Left colon (tissue), 2 donors: ENCODE measurements at regions not wholly inside any gene's neighbourhood (a gene's known extent, or its start where the extent isn't known, plus 50 kb on each side); places are given as distances from the start of the nearest gene placed in this dataset.

Source experiments
- ATAC-seq: fragments of 200-7000 bp; cut with Tn5 transposase; one replicate; pipeline ENCODE4 v1.9.1; 2020; ENCODE audit warnings: mild to moderate bottlenecking, moderate library complexity
- DNase-seq, 2 donors: peaks; one replicate each; pipeline ENCODE4 v3.0.0-alpha.2; 2020
- intact Hi-C, 2 donors: fragments of 100-400 bp; cut with DNase I in 1 of 2; cut with micrococcal nuclease in 1 of 2; formaldehyde crosslinking; loops; one replicate each; pipeline versions ENCODE4 v1.11.2 to v1.14.0; 2022; cut with DNase I, micrococcal nuclease
- donor health status: DM: no; HTN: no; CAD: no.
- donor health status: DM: yes; HTN: yes; CAD: no.

- intact Hi-C loops: no loop called here
- DNase-seq: no peak
- ATAC-seq: no peak
These were observed 73.7 kb downstream of the SERPINA3 start for GRCh38 chr14:94685681-94686485.

GRCh38 chr14:94685166-94685581, 73.0 kb downstream of the SERPINA3 start:
- intact Hi-C loops: no loop called here
- no peak for ATAC-seq
- DNase-seq: no peak

- ATAC-seq (no peak), DNase-seq (no peak)
- intact Hi-C loops: loop anchor here in 1 of 2 donors (5.0 kb wide), 1 partner anchor 750 kb away; no protein-coding TSS in a partner anchor
These were observed 70.5 kb downstream of the SERPINA3 start for GRCh38 chr14:94682736-94683135.

- ATAC-seq: no peak
- intact Hi-C loops: loop anchor here in 1 of 2 donors (5.0 kb wide), 1 partner anchor 750 kb away; no protein-coding TSS in a partner anchor
- no peak for DNase-seq
These were observed 69.9 kb downstream of the SERPINA3 start for GRCh38 chr14:94682061-94682516.

GRCh38 chr14:94681300-94682060, 69.3 kb downstream of the SERPINA3 start:
- DNase-seq (peak in 1 of 2 donors; percentile 17), ATAC-seq (peak; percentile 82)
- intact Hi-C loops: loop anchor here in 1 of 2 donors (5.0 kb wide), 1 partner anchor 751 kb away; no protein-coding TSS in a partner anchor

GRCh38 chr14:94680862-94681288, 68.7 kb downstream of the SERPINA3 start:
- no peak for DNase-seq
- peak; percentile 52 for ATAC-seq
- intact Hi-C loops: loop anchor here in 1 of 2 donors (5.0 kb wide), 1 partner anchor 751 kb away; no protein-coding TSS in a partner anchor

GRCh38 chr14:94679937-94680861, 68.0 kb downstream of the SERPINA3 start:
- ATAC-seq: peak; percentile 41
- intact Hi-C loops: loop anchor here in 1 of 2 donors (5.0 kb wide), 1 partner anchor 752 kb away; no protein-coding TSS in a partner anchor

GRCh38 chr14:94679106-94679810, 67.1 kb downstream of the SERPINA3 start:
- DNase-seq (no peak), ATAC-seq (no peak)
- intact Hi-C loops: no loop called here

More at GRCh38 chr14:94679937-94680861, 68.0 kb downstream of the SERPINA3 start:
- no peak for DNase-seq

- DNase-seq (no peak), ATAC-seq (no peak)
- intact Hi-C loops: no loop called here
These were observed 65.6 kb downstream of the SERPINA3 start for GRCh38 chr14:94677747-94678146.

GRCh38 chr14:94677213-94677612, 65.0 kb downstream of the SERPINA3 start:
- intact Hi-C loops: no loop called here
- no peak for DNase-seq
- no peak for ATAC-seq

GRCh38 chr14:94676495-94677185, 64.4 kb downstream of the SERPINA3 start:
- ATAC-seq: no peak
- intact Hi-C loops: no loop called here
- no peak for DNase-seq

GRCh38 chr14:94675036-94675435, 62.8 kb downstream of the SERPINA3 start:
- DNase-seq: no peak
- intact Hi-C loops: no loop called here
- ATAC-seq: no peak

GRCh38 chr14:94673781-94674231, 61.6 kb downstream of the SERPINA3 start:
- intact Hi-C loops: no loop called here
- ATAC-seq (no peak), DNase-seq (no peak)
